Liver (tissue), 3 donors: ENCODE measurements at regions not wholly inside any gene's neighbourhood (a gene's known extent, or its start where the extent isn't known, plus 50 kb on each side); places are given as distances from the start of the nearest gene placed in this dataset.

Experiments
- CTCF ChIP-seq: fragments of 150-350 bp; IDR thresholded peaks from 2 replicates; pipeline ENCODE4 v1.5.1; 2017; ENCODE audit warnings: improper control_type of control experiment, low read depth, low read length; ENCODE audit not compliant: missing input control
- FOXA1 ChIP-seq: IDR thresholded peaks from 2 replicates; pipeline ENCODE4 v1.6.1; 2016; ENCODE audit warnings: antibody characterized with exemption
- GABPA ChIP-seq, 2 donors: IDR thresholded peaks in 1 of 2; conservative IDR thresholded peaks in 1 of 2; 2 replicates each; pipeline ENCODE4 v1.6.1; 2016; ENCODE audit warnings: antibody characterized with exemption in 2 of 2, mild to moderate bottlenecking in 1 of 2, moderate library complexity in 1 of 2
- MAX ChIP-seq: IDR thresholded peaks from 2 replicates; pipeline ENCODE4 v1.6.1; 2016; ENCODE audit warnings: antibody characterized with exemption
- RAD21 ChIP-seq, 2 donors: IDR thresholded peaks; 2 replicates each; pipeline ENCODE4 v1.6.1; 2016; ENCODE audit warnings: antibody characterized with exemption in 2 of 2, mild to moderate bottlenecking in 2 of 2
- REST ChIP-seq: IDR thresholded peaks from 2 replicates; pipeline ENCODE4 v1.6.1; 2016; ENCODE audit warnings: antibody characterized with exemption, mild to moderate bottlenecking
- donor health status: healthy.
- donor health status: healthy.

- TF ChIP-seq RAD21 (IDR thresholded peaks at IDR 0.05) (no peak), CTCF (no peak), MAX (no peak), REST (no peak), FOXA1 (no peak), GABPA (IDR thresholded peaks at IDR 0.05 in 1 of 2, conservative IDR thresholded peaks at IDR 0.05 in 1 of 2) (no peak)
Observed at GRCh38 chr4:27233531-27233930, 372.9 kb downstream of the STIM2 start.
